ENCODE measurements at regions not wholly inside any gene's neighbourhood (a gene's known extent, or its start where the extent isn't known, plus 50 kb on each side); places are given as distances from the start of the nearest gene placed in this dataset.
A peak's percentile ranks its signal among the peaks of the same experiment; 100 is the strongest.

GRCh38 chr17:14776791-14777190 lies 475.9 kb downstream of the HS3ST3B1 start:
- DNase-seq (ENCODE audit: low read depth) = no peak

DNA sequence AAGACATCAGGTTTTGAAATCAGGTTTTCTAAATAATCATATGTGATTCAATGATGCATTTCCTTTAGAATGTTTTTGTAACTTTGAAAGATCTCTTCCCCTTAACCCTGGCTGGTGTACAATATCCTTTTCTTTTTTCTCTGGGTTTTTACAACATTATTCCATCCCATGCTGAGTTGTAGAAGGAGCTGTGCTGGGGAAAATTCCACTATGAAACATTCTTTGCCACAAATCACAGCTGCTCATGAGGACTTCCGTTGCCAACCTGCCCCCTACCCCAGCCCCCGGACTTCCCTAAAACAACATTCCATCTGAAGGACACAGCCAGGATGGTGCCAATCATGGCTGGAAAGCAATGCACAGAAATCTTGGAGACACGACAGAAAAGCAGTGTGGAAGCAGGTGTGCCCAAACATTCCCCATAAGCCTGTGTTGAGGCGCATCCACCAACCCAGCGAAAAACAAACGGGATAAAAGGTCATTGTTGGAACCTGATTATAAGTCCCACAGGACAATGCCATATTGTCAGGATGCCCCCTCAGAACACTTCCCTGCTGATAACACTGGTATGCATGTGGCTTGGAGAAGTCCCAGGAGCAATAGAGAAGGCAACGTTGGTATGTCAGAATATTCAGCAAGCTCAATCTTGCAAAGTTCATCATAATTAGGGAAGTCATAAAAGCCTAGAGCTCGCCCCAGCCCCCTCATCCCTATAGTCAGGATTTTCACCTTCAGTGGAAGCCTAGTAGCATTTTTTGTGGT lies 475.0 kb downstream of the HS3ST3B1 start:
- peak; percentile 39 for DNase-seq (ENCODE audit: low read depth)

- no peak for DNase-seq (ENCODE audit: low read depth)
Measured at GRCh38 chr17:14774774-14775173, 473.9 kb downstream of the HS3ST3B1 start.

- DNase-seq (ENCODE audit: low read depth) = no peak
Measured at GRCh38 chr17:14772776-14773175, 471.9 kb downstream of the HS3ST3B1 start.

GRCh38 chr17:14771543-14771942 lies 470.7 kb downstream of the HS3ST3B1 start:
- no peak for DNase-seq (ENCODE audit: low read depth)

DNA sequence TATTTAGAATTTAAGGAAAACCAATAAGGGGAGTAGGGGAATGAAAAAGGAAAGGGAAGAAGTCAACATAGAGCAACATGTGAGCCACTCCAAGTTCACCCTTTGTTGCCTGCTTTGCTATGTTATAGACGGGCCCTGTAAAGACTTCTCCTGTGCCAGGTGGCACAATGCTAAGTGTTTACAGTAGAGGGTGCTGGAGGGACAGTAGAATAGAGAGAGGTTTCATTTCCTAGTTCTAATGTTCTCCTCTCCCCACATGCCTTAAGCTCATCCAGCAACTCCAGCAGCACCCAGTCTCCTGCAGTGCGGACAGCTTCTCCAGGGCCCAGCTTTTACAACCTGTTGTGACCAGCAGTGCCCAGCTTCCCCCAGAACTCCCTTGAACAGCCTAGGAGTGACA lies 468.0 kb downstream of the HS3ST3B1 start:
- DNase-seq (ENCODE audit: low read depth) = no peak

GRCh38 chr17:14762736-14763479 lies 462.0 kb downstream of the HS3ST3B1 start:
- DNase-seq (ENCODE audit: low read depth) = no peak

DNA sequence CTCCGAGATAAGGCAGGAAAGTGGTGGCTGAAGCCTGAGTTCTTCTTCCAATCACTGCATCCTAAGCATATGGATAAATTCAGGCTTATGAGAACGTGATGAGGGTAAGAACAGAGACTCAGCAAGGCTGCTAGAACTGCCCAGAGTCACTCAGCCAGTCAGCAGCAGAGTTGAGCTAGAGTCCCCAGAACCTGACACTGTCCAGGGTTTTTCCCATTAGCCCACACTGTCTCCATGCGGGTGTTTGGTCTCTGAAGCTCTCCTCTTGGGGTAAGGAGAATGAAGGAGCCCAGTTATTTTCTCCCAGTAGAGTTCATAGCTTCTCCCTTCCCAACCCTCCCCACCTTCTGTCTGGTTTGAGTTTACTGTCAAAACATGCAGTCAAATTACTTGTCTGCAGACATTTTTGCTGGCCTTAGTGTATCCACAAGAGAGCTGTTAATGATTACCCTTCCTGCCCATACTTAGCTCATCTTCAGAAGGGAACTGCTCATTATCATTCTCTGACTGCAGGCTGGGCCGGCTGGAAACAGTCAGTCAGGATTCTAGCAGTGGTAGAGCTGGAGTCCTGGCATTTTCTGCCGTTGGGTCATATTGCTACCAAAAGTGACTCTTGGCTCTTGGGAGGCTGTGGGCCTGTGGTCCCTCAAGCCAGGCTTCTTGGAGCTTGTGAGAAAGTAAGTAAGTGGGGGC lies 460.0 kb downstream of the HS3ST3B1 start:
- no peak for DNase-seq (ENCODE audit: low read depth)

GRCh38 chr17:14760212-14760611 lies 459.3 kb downstream of the HS3ST3B1 start:
- no peak for DNase-seq (ENCODE audit: low read depth)

DNA sequence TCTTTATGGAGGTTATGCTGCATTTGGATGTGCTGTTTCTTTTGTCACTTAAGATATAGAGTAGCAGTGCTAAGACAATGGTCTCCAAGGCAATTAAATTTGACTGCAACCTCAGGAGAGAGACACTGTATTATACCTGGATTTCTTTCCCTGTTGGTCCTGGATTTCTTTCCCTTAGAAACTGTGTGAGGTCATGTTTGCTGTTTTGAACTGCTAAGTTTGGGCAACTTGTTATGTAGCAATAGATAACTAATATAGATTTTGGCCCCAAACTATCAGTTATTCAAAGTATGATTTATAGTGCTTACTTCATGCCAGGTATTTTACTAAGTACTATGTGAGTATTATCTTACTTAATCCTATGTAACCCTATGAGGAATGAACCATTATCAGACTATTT lies 458.4 kb downstream of the HS3ST3B1 start:
- no peak for DNase-seq (ENCODE audit: low read depth)

DNA sequence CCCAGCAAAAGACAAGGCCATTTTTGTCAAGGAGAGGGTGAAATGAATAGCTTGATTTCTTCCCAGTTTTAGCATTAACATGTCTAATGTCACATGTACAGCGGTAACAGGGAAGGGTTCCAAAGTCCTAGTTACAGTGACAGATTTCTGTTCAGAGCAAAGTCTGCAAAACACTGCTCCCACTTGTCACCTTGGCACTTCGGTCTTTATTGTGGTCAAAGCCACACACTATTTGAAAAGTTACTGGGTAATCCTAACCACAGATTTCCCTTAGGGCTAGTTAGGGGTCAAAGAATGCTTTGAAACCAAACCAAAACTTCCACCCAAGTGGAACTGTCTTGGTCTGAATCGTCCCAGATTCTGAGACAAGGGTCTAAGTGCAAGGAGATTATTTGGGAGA lies 455.6 kb downstream of the HS3ST3B1 start:
- DNase-seq (ENCODE audit: low read depth) = no peak

DNA sequence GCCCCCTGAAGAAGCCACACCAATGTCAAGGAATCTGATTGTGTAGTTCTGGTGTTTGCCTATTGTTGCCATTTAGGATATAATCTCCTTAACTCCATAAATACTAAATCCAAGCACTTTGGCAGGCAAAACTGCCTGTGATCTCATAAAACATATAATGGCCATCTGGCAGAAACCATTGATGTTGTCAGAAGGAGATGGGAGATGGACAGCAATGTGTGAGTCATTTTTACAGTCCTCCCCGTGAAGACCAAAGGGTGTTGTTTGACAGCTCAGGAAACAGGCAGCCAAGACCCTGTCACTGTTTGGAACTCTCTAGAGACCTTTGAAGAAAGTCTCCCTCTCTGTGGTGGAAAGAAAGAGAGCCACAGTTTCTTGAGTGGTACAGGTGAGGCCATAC lies 454.1 kb downstream of the HS3ST3B1 start:
- peak; percentile 55 for DNase-seq (ENCODE audit: low read depth)

- DNase-seq (ENCODE audit: low read depth) = no peak
Measured at GRCh38 chr17:14753383-14753782, 452.5 kb downstream of the HS3ST3B1 start.

DNA sequence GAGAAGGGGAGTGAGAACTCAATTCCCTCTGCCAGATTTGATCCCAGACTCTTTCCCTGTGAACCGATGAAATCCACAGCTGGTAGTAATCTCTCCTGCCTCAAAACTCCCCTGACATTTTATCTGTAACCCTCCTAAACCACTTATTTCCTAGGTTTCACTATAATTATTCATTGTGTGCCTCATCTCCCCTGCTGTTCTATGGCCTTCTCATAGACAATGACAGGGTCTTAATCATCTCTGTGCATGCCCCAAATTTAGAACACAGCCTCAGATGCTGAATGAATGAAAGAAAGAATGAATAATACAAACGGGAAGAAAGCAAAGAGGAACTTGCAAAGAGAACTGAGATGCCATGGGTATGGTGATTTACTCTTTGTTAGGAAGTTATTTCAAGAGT lies 451.1 kb downstream of the HS3ST3B1 start:
- DNase-seq (ENCODE audit: low read depth) = no peak

DNA sequence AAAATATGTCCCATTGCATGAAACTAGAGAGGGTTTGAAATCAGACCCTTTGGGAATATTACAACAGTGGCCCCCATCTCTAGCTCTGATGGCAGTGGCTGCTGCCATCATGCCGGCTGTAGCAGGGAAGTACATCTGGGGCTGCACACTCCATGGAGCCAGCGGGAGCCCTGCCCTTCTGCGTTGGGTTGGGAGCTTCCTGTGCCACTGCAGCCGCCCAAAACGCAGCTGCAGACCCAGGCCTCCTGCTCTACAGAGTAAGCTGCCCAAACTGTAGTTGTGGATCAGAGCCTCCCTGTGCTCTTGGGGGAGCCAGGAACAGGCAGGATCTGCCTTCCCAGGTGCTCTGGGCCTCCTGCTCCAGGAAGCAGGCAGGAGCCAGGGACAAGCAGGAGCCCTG lies 450.0 kb downstream of the HS3ST3B1 start:
- no peak for DNase-seq (ENCODE audit: low read depth)

DNA sequence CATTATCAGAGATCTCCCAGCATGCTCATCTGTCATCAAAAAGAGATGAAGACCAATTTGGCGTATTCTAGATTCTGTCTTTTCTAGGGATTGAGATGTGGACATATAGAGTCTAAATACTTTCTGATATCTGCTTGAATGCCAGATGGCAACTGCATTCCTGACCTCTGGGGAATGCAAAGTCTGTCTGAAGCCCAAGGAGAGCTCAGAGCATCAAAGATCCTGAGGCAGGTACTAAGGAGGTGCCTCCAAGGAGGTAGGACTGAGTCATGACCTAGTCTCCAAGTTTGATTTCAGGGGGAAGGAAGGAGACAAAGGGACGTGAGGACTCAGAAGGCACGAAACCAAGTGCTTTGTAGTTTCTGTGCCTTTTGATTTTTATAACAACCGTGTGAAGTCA lies 448.4 kb downstream of the HS3ST3B1 start:
- DNase-seq (ENCODE audit: low read depth) = no peak

- peak; percentile 34 for DNase-seq (ENCODE audit: low read depth)
Measured at GRCh38 chr17:14748036-14748710, 447.3 kb downstream of the HS3ST3B1 start.

DNA sequence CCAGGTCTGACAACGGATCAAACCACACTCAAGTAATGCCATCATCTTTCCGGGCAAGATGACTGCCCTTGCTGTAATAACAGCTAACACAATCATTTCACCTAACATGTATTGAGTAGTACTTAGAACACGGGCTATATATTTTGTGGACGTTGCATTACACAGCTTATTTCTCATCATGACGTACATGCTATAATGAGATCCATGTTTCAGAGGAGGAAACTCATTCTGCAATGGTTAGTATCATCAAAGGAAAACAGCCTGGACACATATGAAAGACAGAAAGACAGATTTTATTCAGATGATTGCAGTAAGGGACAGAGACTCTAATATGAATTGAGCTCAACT lies 446.7 kb downstream of the HS3ST3B1 start:
- no peak for DNase-seq (ENCODE audit: low read depth)

- no peak for DNase-seq (ENCODE audit: low read depth)
Measured at GRCh38 chr17:14746822-14747602, 446.1 kb downstream of the HS3ST3B1 start.

- peak; percentile 20 for DNase-seq (ENCODE audit: low read depth)
Measured at GRCh38 chr17:14745541-14745940, 444.7 kb downstream of the HS3ST3B1 start.

DNA sequence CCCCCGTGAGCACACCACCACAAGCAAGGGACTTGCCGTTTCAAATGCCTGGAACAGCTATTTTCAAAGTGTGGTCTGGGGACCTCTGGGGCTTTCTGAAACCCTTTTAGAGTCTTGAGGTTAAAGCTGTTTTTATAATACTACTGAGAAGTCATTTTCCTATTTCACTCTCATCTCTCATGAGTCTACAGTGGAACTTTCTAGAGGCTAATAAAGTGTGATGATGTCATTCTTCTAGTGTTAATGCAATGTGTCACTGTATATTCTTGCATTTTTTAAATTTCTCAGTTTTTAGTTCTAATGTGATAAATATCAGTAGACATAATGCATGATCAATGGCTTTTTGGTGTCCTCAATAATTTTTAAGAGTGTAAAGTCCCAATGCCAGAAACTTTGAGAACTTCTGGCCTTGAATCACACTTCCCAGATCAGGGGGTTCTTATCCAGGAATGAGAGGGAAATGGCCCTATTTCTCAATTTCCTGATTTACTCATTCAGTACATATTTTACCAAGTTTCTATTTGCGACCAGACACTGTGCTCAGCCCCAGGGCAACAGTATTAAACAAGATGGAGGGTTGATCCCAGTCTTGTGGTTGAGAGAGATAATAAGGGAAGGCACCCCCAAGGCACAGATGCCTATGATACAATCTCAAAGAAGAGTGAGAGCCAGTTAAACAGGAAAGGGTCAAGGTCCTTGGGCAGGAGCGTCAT lies 444.0 kb downstream of the HS3ST3B1 start:
- DNase-seq (ENCODE audit: low read depth) = peak; percentile 28

Measured in LHCN-M2 (cell line).